Astrocyte (in vitro differentiated cells and primary cell): ENCODE measurements at regions not wholly inside any gene's neighbourhood (a gene's known extent, or its start where the extent isn't known, plus 50 kb on each side); places are given as distances from the start of the nearest gene placed in this dataset.

ENCODE experiments used
- EZH2 ChIP-seq: IDR thresholded peaks from 2 replicates; pipeline ENCODE4 v1.6.1; 2012; ENCODE audit warnings: mild to moderate bottlenecking, low read length, inconsistent platforms; ENCODE audit not compliant: insufficient read depth
- TF ChIP-seq, protein P1 (sequence below): IDR thresholded peaks from 2 replicates; pipeline ENCODE4 v1.5.1; 2011; ENCODE audit warnings: low read depth, mild to moderate bottlenecking, inconsistent platforms, low read length, moderate library complexity; ENCODE audit not compliant: insufficient read depth

DNA sequence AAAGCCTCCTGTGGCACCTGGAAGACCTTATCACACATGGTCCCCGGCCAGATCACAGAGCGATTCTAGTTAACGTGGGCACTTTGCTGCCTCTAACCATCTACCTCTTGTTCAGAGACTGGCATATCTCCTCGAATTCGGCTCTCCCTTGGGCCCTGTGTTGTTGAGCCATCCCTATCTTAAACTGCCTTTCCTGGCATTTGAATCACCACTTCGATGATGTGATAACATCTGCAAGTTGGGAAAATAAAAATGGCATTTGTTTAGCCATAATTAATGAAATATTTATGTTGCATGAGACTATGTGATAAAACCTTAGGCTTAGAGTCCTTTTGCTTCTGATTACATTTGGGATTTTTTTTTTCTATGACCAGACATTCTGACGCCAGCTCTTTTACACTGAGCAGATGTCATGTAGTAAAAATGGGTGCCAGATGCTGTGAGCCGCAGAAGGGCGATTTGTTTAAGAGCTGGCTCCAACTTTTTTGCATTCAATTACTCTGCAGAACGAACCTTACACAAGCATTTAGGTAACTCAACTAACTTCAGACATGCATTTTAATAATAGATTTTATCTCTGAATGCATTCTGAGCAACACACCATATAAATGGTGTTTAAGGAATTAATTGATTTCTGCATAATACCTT, 58.5 kb upstream of the PARVA start:
- no peak for TF ChIP-seq EZH2
- TF ChIP-seq, protein P1, sequence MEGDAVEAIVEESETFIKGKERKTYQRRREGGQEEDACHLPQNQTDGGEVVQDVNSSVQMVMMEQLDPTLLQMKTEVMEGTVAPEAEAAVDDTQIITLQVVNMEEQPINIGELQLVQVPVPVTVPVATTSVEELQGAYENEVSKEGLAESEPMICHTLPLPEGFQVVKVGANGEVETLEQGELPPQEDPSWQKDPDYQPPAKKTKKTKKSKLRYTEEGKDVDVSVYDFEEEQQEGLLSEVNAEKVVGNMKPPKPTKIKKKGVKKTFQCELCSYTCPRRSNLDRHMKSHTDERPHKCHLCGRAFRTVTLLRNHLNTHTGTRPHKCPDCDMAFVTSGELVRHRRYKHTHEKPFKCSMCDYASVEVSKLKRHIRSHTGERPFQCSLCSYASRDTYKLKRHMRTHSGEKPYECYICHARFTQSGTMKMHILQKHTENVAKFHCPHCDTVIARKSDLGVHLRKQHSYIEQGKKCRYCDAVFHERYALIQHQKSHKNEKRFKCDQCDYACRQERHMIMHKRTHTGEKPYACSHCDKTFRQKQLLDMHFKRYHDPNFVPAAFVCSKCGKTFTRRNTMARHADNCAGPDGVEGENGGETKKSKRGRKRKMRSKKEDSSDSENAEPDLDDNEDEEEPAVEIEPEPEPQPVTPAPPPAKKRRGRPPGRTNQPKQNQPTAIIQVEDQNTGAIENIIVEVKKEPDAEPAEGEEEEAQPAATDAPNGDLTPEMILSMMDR: no peak
